ENCODE measurements at regions not wholly inside any gene's neighbourhood (a gene's known extent, or its start where the extent isn't known, plus 50 kb on each side); places are given as distances from the start of the nearest gene placed in this dataset.

DNA sequence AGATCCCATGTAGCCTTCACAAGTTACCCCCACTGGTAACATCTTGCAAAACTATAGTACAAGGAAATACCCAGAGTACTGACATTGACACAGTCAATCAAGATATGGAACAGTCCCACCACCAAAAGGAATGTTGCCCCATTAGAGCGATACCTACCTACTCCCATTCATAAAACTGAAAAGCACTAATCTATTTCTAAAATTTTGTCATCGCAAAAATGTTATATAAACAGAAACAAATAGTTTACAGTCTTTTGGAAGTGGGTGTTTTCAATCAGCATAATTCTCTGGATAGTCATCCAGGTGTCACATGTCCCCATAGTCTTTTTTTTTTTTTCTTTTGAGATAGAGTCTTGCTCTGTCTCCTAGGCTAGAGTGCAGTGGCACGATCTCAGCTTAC lies 156.9 kb upstream of the AGTR1 start:
- no peak for TF ChIP-seq TAF1 (IDR thresholded peaks at IDR 0.05; ENCODE audit: low read depth)
- TF ChIP-seq TCF12 (IDR thresholded peaks at IDR 0.05; ENCODE audit: low read depth) = no peak
- no peak for TF ChIP-seq EP300 (IDR thresholded peaks at IDR 0.05; ENCODE audit: borderline replicate concordance)
- TF ChIP-seq REST (IDR thresholded peaks at IDR 0.05; ENCODE audit: low read depth) = no peak
- TF ChIP-seq CEBPB (IDR thresholded peaks at IDR 0.05) = no peak
- no peak for TF ChIP-seq EGR1 (IDR thresholded peaks at IDR 0.05)
- TF ChIP-seq, protein P1, sequence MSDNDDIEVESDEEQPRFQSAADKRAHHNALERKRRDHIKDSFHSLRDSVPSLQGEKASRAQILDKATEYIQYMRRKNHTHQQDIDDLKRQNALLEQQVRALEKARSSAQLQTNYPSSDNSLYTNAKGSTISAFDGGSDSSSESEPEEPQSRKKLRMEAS (IDR thresholded peaks at IDR 0.05) = no peak
- no peak for TF ChIP-seq NFIC (IDR thresholded peaks at IDR 0.05)
- TF ChIP-seq YY1 (IDR thresholded peaks at IDR 0.05; ENCODE audit: low read depth) = no peak
